ENCODE measurements at regions not wholly inside any gene's neighbourhood (a gene's known extent, or its start where the extent isn't known, plus 50 kb on each side); places are given as distances from the start of the nearest gene placed in this dataset.

DNA sequence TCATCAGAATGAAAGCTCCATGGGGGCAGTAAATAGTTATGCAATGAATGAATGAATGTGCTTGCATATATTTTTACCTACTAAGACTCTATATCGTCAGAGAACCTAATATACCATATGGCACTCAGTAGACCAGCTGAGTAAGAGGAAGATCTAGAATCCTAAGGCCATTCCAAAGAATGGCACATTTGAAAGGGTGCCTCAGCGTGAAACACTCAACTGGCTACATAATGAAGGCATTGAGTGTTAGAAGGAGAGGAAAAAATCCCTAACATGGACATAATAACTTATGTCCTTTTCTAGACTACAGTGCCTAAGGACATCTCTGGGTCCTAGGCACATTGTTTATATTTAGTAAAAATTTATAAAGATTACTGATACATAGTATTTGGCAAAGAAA is 61.7 kb upstream of the ARID2 start:
- no peak overlapping the region for H3K4me3 ChIP-seq
- H3K27ac ChIP-seq = no peak overlapping the region
- no peaks in the 10 kb centered on the region for H3K27me3 ChIP-seq
- TF ChIP-seq, protein P1, sequence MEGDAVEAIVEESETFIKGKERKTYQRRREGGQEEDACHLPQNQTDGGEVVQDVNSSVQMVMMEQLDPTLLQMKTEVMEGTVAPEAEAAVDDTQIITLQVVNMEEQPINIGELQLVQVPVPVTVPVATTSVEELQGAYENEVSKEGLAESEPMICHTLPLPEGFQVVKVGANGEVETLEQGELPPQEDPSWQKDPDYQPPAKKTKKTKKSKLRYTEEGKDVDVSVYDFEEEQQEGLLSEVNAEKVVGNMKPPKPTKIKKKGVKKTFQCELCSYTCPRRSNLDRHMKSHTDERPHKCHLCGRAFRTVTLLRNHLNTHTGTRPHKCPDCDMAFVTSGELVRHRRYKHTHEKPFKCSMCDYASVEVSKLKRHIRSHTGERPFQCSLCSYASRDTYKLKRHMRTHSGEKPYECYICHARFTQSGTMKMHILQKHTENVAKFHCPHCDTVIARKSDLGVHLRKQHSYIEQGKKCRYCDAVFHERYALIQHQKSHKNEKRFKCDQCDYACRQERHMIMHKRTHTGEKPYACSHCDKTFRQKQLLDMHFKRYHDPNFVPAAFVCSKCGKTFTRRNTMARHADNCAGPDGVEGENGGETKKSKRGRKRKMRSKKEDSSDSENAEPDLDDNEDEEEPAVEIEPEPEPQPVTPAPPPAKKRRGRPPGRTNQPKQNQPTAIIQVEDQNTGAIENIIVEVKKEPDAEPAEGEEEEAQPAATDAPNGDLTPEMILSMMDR (IDR thresholded peaks at IDR 0.05) = no peak
- no peak for TF ChIP-seq POLR2A (IDR thresholded peaks at IDR 0.05)
- H3K4me1 ChIP-seq = peaks cover 7% of the 10 kb centered on the region
- no peaks in the 10 kb centered on the region for H3K36me3 ChIP-seq (replicated peaks in 1 of 2; ENCODE audit: insufficient read depth in 1 of 2, low read depth in 2 of 2)
- no peaks in the 10 kb centered on the region for H3K9me3 ChIP-seq
- DNase-seq (no peak), ATAC-seq (no peak)
- 86 to 91% methylated on average over 2 of the region's 2 CpGs for WGBS, 2 donors
- intact Hi-C loops (cut with DNase I) = no loop called here

DNA sequence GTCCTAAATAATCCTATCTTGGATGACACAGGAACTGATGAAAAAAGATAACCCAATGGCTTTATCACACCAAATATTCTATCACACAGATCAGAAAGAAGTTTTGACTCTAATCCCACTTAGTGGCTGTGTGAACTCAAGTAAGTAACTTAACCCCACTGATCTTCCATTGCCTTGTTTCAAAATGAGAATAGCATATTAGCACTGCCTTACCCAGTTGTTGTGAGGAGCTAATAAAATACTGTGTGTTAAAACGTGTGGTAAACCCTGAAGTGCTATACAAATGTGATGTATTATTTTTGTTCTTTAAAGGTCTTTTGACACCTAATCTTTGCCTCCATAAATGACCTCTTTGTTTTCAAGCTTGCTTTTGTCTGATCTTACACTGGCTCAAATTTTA is 60.9 kb upstream of the ARID2 start:
- H3K4me1 ChIP-seq = peaks cover 7% of the 10 kb centered on the region
- DNase-seq (no peak), ATAC-seq (no peak)
- TF ChIP-seq, protein P1 (IDR thresholded peaks at IDR 0.05) = no peak
- TF ChIP-seq POLR2A (IDR thresholded peaks at IDR 0.05) = no peak
- H3K4me3 ChIP-seq = no peak overlapping the region
- no peak overlapping the region for H3K27ac ChIP-seq
- H3K27me3 ChIP-seq = no peaks in the 10 kb centered on the region
- WGBS, 2 donors = 19 to 24% methylated on average over 1 of the region's 1 CpG
- intact Hi-C loops (cut with DNase I) = no loop called here
- H3K9me3 ChIP-seq = no peaks in the 10 kb centered on the region
- H3K36me3 ChIP-seq (replicated peaks in 1 of 2; ENCODE audit: insufficient read depth in 1 of 2, low read depth in 2 of 2) = no peaks in the 10 kb centered on the region

DNA sequence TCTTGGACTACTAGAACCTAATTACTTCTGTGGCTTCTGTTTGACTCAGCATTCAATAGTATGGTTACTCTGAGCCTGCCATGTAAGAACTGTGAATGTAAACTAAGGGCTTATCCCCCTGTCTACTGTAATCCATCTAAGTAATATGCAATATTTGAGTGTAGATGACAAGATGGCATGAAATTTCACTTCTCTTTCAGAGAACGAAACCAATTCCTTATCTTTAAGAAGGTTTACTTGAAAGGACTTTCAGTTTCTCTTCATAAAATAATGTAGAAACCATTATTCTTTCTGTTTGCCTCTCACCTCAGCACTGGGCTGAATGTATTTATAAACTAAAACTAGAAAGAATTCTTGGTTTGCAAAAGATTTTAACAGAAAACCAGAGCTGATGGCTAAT is 60.4 kb upstream of the ARID2 start:
- DNase-seq (no peak), ATAC-seq (no peak)
- Histone ChIP-seq H3K9me3 (no peaks in the 10 kb centered on the region), H3K4me1 (peaks cover 7% of the 10 kb centered on the region), H3K27me3 (no peaks in the 10 kb centered on the region), H3K4me3 (no peak overlapping the region), H3K36me3 (replicated peaks in 1 of 2; ENCODE audit: insufficient read depth in 1 of 2, low read depth in 2 of 2) (no peaks in the 10 kb centered on the region), H3K27ac (no peak overlapping the region)
- 12 to 42% methylated on average over 1 of the region's 1 CpG for WGBS, 2 donors
- no peak for TF ChIP-seq POLR2A (IDR thresholded peaks at IDR 0.05)
- TF ChIP-seq, protein P1 (IDR thresholded peaks at IDR 0.05) = no peak
- intact Hi-C loops (cut with DNase I) = no loop called here

DNA sequence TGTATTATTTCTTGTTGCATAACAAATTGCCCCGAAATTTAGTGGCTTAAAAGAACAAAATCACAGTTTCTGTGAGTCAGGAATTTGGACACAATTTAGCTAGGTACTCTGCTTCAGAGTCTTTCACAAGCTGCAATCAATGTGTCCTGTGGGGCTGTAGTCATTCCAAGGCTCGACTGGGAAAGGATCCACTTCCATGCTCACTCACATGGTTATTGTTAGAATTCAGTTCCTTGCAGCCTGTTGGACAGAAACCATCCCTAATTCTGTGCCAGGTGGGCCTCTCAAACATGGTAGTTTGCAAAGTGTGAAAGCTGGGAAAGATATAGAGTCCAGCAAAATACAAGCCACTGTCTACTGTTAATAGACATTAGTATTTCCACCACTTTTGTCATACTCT is 59.7 kb upstream of the ARID2 start:
- Histone ChIP-seq H3K9me3 (no peaks in the 10 kb centered on the region), H3K36me3 (replicated peaks in 1 of 2; ENCODE audit: insufficient read depth in 1 of 2, low read depth in 2 of 2) (no peaks in the 10 kb centered on the region), H3K4me3 (no peak overlapping the region), H3K4me1 (peaks cover 7% of the 10 kb centered on the region), H3K27ac (no peak overlapping the region), H3K27me3 (no peaks in the 10 kb centered on the region)
- 44 to 57% methylated on average over 2 of the region's 2 CpGs for WGBS, 2 donors
- ATAC-seq (no peak), DNase-seq (no peak)
- intact Hi-C loops (cut with DNase I) = no loop called here
- no peak for TF ChIP-seq POLR2A (IDR thresholded peaks at IDR 0.05)
- TF ChIP-seq, protein P1 (IDR thresholded peaks at IDR 0.05) = no peak

DNA sequence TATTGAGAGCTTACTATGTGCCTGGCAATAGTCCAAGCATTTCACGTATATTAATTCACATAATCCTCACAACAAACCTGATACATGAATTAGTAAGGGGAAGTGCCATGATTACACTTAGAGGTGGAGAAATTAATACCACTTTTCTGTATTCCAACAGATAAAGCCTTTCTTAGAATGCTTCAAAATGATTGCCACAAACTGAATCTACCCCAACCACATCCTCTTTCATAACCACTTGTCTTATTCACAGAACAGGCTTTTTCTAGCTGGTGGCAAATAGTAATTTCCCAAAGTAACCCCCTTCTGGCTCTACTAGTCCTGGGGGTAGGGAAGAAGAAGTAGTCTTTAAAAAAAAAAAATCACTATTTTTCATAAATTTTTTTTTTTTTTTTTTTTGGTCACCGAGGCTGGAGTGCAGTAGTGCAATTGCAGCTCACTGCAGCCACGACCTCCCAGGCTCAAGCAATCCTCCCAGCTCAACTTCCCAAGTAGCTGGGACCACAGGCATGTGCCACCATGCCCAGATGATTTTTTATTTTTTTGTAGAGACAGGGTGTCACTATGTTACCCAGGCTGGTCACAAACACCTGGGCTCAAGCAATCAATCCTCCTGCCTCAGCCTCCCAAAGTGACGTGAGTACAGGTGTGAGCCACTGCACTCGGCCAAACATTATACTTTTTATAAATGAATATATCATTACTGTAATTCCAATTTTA is 59.0 kb upstream of the ARID2 start:
- Histone ChIP-seq H3K4me3 (no peak overlapping the region), H3K4me1 (peaks cover 7% of the 10 kb centered on the region), H3K9me3 (no peaks in the 10 kb centered on the region), H3K36me3 (replicated peaks in 1 of 2; ENCODE audit: insufficient read depth in 1 of 2, low read depth in 2 of 2) (no peaks in the 10 kb centered on the region), H3K27ac (no peak overlapping the region), H3K27me3 (no peaks in the 10 kb centered on the region)
- DNase-seq (no peak), ATAC-seq (no peak)
- TF ChIP-seq, protein P1 (IDR thresholded peaks at IDR 0.05) = no peak
- no peak for TF ChIP-seq POLR2A (IDR thresholded peaks at IDR 0.05)
- WGBS, 2 donors = 80 to 88% methylated on average over 5 of the region's 5 CpGs
- intact Hi-C loops (cut with DNase I) = no loop called here
